Brain microvascular endothelial cell (primary cell): ENCODE measurements at regions not wholly inside any gene's neighbourhood (a gene's known extent, or its start where the extent isn't known, plus 50 kb on each side); places are given as distances from the start of the nearest gene placed in this dataset.

Experiments used
- DNase-seq: peaks from one replicate; pipeline ENCODE4 v3.0.0-alpha.2; 2020
- H3K27ac ChIP-seq: fragments of 250-450 bp; sonication (Bioruptor Pico); 2 replicates; pipeline ENCODE4 v1.5.1; 2020; ENCODE audit warnings: mild to moderate bottlenecking, moderate library complexity
- H3K27me3 ChIP-seq: fragments of 250-450 bp; sonication (Bioruptor Pico); replicated peaks from 2 replicates; pipeline ENCODE4 v1.5.1; 2020; ENCODE audit warnings: mild to moderate bottlenecking
- H3K36me3 ChIP-seq: fragments of 250-450 bp; sonication (Bioruptor Pico); replicated peaks from 2 replicates; pipeline ENCODE4 v1.5.1; 2020; ENCODE audit warnings: mild to moderate bottlenecking
- H3K4me3 ChIP-seq: 2 replicates; pipeline ENCODE4 v1.5.1; 2011; ENCODE audit warnings: low read depth, mild to moderate bottlenecking, control low read depth, low read length, moderate library complexity
- CTCF ChIP-seq: IDR thresholded peaks from 2 replicates; pipeline ENCODE4 v1.5.1; 2011; ENCODE audit warnings: low read depth, mild to moderate bottlenecking, moderate library complexity, low read length, control low read depth, inconsistent platforms; ENCODE audit errors: missing control alignments
- in situ Hi-C: cut with HindIII; loops from 2 replicates; pipeline ENCODE4 v1.10.0; 2017; ENCODE audit warnings: low sequenced_read_pairs, low pct_ligation_motif_present

GRCh38 chr5:86403190-86403589, 214.6 kb upstream of the COX7C start:
- no peak overlapping the region for H3K4me3 ChIP-seq

DNA sequence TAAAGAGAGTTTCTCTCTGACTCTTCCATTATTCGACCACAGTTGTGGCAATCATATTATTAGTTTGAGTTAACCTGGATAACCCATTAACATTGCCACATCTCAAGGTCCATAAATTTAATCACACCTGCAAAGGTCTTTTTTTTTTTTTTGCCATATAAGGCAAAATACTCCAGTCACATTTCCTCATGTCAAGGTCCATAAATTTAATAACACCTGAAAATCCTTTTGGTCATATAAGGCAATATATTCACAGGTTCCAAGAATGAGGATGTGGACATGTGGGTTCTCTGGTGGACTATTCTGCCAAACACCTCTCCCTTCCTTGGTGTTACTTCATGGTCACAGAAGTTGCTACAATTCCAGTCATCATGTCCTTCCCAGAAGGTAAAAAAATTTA, 213.5 kb upstream of the COX7C start:
- H3K4me3 ChIP-seq: no peak overlapping the region
- TF ChIP-seq CTCF: no peak
- in situ Hi-C loops: no loop called here
- H3K27ac ChIP-seq: no peak overlapping the region
- H3K27me3 ChIP-seq: no peaks in the 10 kb centered on the region
- H3K36me3 ChIP-seq: no peaks in the 10 kb centered on the region
- no peak for DNase-seq

More at GRCh38 chr5:86403190-86403589, 214.6 kb upstream of the COX7C start:
- H3K36me3 ChIP-seq: no peaks in the 10 kb centered on the region
- no peak overlapping the region for H3K27ac ChIP-seq
- in situ Hi-C loops: no loop called here
- H3K27me3 ChIP-seq: no peaks in the 10 kb centered on the region
- TF ChIP-seq CTCF: no peak
- no peak for DNase-seq

GRCh38 chr5:86407711-86408110, 210.0 kb upstream of the COX7C start:
- TF ChIP-seq CTCF: no peak
- no peak for DNase-seq

DNA sequence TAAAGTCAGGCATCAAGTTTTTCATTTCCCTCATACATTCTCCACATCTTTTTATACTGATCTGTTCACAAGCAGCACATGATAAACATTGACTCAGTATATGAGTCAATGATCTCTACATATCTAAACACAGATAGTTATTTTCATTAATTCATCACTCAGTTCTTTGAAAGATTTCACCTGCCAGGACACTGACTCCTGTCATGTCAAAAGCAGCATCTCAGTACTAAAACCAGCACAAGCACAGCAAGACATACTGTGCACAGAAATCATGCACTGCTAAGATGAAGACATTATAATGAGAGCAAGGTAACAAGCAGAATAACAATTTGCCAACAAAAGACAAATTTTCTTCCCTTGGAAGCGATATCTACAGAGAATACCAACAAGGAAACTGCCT, 206.1 kb upstream of the COX7C start:
- no peak for DNase-seq
- Histone ChIP-seq H3K27ac (no peak overlapping the region), H3K4me3 (no peak overlapping the region), H3K27me3 (no peaks in the 10 kb centered on the region), H3K36me3 (no peaks in the 10 kb centered on the region)
- TF ChIP-seq CTCF: no peak
- in situ Hi-C loops: no loop called here

More at GRCh38 chr5:86407711-86408110, 210.0 kb upstream of the COX7C start:
- Histone ChIP-seq H3K36me3 (no peaks in the 10 kb centered on the region), H3K27me3 (no peaks in the 10 kb centered on the region), H3K4me3 (no peak overlapping the region), H3K27ac (no peak overlapping the region)
- in situ Hi-C loops: no loop called here

DNA sequence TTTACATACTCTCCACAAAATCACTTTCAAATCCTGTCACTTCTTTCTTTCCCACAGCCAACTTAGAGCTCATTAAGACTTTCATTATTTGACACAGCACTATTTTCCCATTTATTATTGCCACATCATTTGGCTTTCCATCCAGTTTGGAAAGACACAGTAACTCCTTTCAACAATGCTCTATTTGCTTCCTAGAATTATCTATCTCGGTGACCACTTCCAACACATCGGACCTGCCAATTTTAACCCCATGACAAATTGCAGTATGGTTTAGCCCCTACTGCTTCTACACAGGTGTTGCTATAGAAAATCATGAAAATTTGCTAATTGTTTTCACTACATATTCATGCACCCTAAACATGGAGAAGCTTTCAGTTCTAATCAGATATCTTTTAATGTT, 190.6 kb upstream of the COX7C start:
- H3K27ac ChIP-seq: no peak overlapping the region
- no peak overlapping the region for H3K4me3 ChIP-seq
- in situ Hi-C loops: no loop called here
- H3K36me3 ChIP-seq: no peaks in the 10 kb centered on the region
- H3K27me3 ChIP-seq: no peaks in the 10 kb centered on the region
- no peak for DNase-seq
- no peak for TF ChIP-seq CTCF

- Histone ChIP-seq H3K27me3 (no peaks in the 10 kb centered on the region), H3K36me3 (no peaks in the 10 kb centered on the region), H3K27ac (no peak overlapping the region), H3K4me3 (no peak overlapping the region)
- no peak for TF ChIP-seq CTCF
- in situ Hi-C loops: no loop called here
- no peak for DNase-seq
These were observed 178.1 kb upstream of the COX7C start for GRCh38 chr5:86439593-86440110.
